Subcutaneous abdominal adipose tissue (tissue), 5 donors: ENCODE measurements at regions not wholly inside any gene's neighbourhood (a gene's known extent, or its start where the extent isn't known, plus 50 kb on each side); places are given as distances from the start of the nearest gene placed in this dataset.
"Not testable (repeated sequence)": the region's sequence is repeated elsewhere in the genome, so short reads cannot be mapped to it uniquely, and the experiment has no call there.

Experiments used
- H3K27ac ChIP-seq: one replicate; pipeline ENCODE4 v1.7.0; 2013; ENCODE audit warnings: low read depth, mild to moderate bottlenecking, inconsistent platforms, low read length, moderate library complexity
- H3K27me3 ChIP-seq, 5 donors: one replicate each; pipeline ENCODE4 v1.7.0; 2013; ENCODE audit warnings: low read length in 5 of 5, inconsistent platforms in 1 of 5; ENCODE audit not compliant: control insufficient read depth in 5 of 5, insufficient read depth in 4 of 5
- H3K36me3 ChIP-seq, 5 donors: one replicate each; pipeline ENCODE4 v1.7.0; 2013; ENCODE audit warnings: low read length in 5 of 5; ENCODE audit not compliant: control insufficient read depth in 5 of 5, insufficient read depth in 5 of 5
- H3K4me1 ChIP-seq, 5 donors: one replicate each; pipeline ENCODE4 v1.7.0; 2013; ENCODE audit warnings: low read length in 5 of 5, mild to moderate bottlenecking in 3 of 5, moderate library complexity in 1 of 5; ENCODE audit not compliant: control insufficient read depth in 5 of 5, insufficient read depth in 5 of 5
- H3K4me3 ChIP-seq, 5 donors: one replicate each; pipeline ENCODE4 v1.7.0; 2013; ENCODE audit warnings: low read length in 5 of 5, low read depth in 1 of 5
- H3K9ac ChIP-seq, 5 donors: one replicate each; pipeline ENCODE4 v1.7.0; 2013; ENCODE audit warnings: low read length in 5 of 5, mild to moderate bottlenecking in 4 of 5, moderate library complexity in 3 of 5
- H3K9me3 ChIP-seq, 5 donors: one replicate each; pipeline ENCODE4 v1.7.0; 2013; ENCODE audit warnings: low read length in 5 of 5; ENCODE audit not compliant: control insufficient read depth in 5 of 5
- donor health status: healthy.
- donor health status: healthy.
- donor health status: healthy.
- donor health status: healthy.
- donor health status: healthy.

- not testable (repeated sequence) for H3K4me1 ChIP-seq, H3K27ac ChIP-seq
Observed at GRCh38 chrX:121768210-121768609, 720.8 kb downstream of the GLUD2 start.

GRCh38 chrX:121781991-121782390, 734.6 kb downstream of the GLUD2 start:
- Histone ChIP-seq H3K4me1 (no peaks in the 10 kb centered on the region), H3K9ac (no peak overlapping the region), H3K27me3 (no peaks in the 10 kb centered on the region), H3K4me3 (no peak overlapping the region), H3K36me3 (no peaks in the 10 kb centered on the region), H3K9me3 (peaks cover 0 to 4% (median 0%) of the 10 kb centered on the region in 5 donors), H3K27ac (no peak overlapping the region)

More at GRCh38 chrX:121768210-121768609, 720.8 kb downstream of the GLUD2 start:
- not testable (repeated sequence) for H3K9ac ChIP-seq, H3K4me3 ChIP-seq, H3K36me3 ChIP-seq, H3K27me3 ChIP-seq, H3K9me3 ChIP-seq

GRCh38 chrX:121782544-121782943, 735.1 kb downstream of the GLUD2 start:
- H3K9me3 ChIP-seq, result peaks cover 0 to 4% (median 0%) of the 10 kb centered on the region in 5 donors
- no peak overlapping the region for H3K9ac ChIP-seq
- H3K27ac ChIP-seq, result no peak overlapping the region
- H3K4me1 ChIP-seq, result no peaks in the 10 kb centered on the region
- no peaks in the 10 kb centered on the region for H3K27me3 ChIP-seq
- H3K36me3 ChIP-seq, result no peaks in the 10 kb centered on the region
- H3K4me3 ChIP-seq, result no peak overlapping the region

- H3K36me3 ChIP-seq, result no peaks in the 10 kb centered on the region
- no peak overlapping the region for H3K4me3 ChIP-seq
- no peak overlapping the region for H3K27ac ChIP-seq
- peaks cover 0 to 2% (median 0%) of the 10 kb centered on the region in 5 donors for H3K9me3 ChIP-seq
- no peaks in the 10 kb centered on the region for H3K27me3 ChIP-seq
- H3K4me1 ChIP-seq, result no peaks in the 10 kb centered on the region
- H3K9ac ChIP-seq, result no peak overlapping the region
Observed at GRCh38 chrX:121782976-121783375, 735.6 kb downstream of the GLUD2 start.

- Histone ChIP-seq H3K27ac (no peak overlapping the region), H3K27me3 (no peaks in the 10 kb centered on the region), H3K36me3 (no peaks in the 10 kb centered on the region), H3K4me1 (no peaks in the 10 kb centered on the region), H3K4me3 (no peak overlapping the region), H3K9me3 (peaks cover 0 to 16% (median 0%) of the 10 kb centered on the region in 5 donors), H3K9ac (no peak overlapping the region)
Observed at GRCh38 chrX:121802881-121803412, 755.5 kb downstream of the GLUD2 start.

- Histone ChIP-seq H3K9me3 (no peaks in the 10 kb centered on the region), H3K27ac (no peak overlapping the region), H3K9ac (no peak overlapping the region), H3K4me1 (no peaks in the 10 kb centered on the region), H3K4me3 (no peak overlapping the region), H3K36me3 (no peaks in the 10 kb centered on the region), H3K27me3 (no peaks in the 10 kb centered on the region)
Observed at GRCh38 chrX:121823406-121823805, 776.0 kb downstream of the GLUD2 start.

- Histone ChIP-seq H3K27ac (no peak overlapping the region), H3K9me3 (no peaks in the 10 kb centered on the region), H3K9ac (no peak overlapping the region), H3K27me3 (no peaks in the 10 kb centered on the region), H3K36me3 (no peaks in the 10 kb centered on the region), H3K4me3 (no peak overlapping the region), H3K4me1 (no peaks in the 10 kb centered on the region)
Observed at GRCh38 chrX:121831601-121832000, 784.2 kb downstream of the GLUD2 start.

GRCh38 chrX:121832446-121832845, 785.0 kb downstream of the GLUD2 start:
- no peak overlapping the region for H3K27ac ChIP-seq
- no peaks in the 10 kb centered on the region for H3K27me3 ChIP-seq
- no peak overlapping the region for H3K4me3 ChIP-seq
- no peaks in the 10 kb centered on the region for H3K4me1 ChIP-seq
- no peaks in the 10 kb centered on the region for H3K36me3 ChIP-seq
- H3K9ac ChIP-seq, result no peak overlapping the region
- H3K9me3 ChIP-seq, result no peaks in the 10 kb centered on the region

- Histone ChIP-seq H3K27me3 (no peaks in the 10 kb centered on the region), H3K4me3 (no peak overlapping the region), H3K27ac (no peak overlapping the region), H3K9ac (no peak overlapping the region), H3K4me1 (no peaks in the 10 kb centered on the region), H3K9me3 (no peaks in the 10 kb centered on the region), H3K36me3 (no peaks in the 10 kb centered on the region)
Observed at GRCh38 chrX:121836000-121836399, 788.6 kb downstream of the GLUD2 start.

- no peaks in the 10 kb centered on the region for H3K4me1 ChIP-seq
- no peak overlapping the region for H3K9ac ChIP-seq
- H3K4me3 ChIP-seq, result no peak overlapping the region
- no peak overlapping the region for H3K27ac ChIP-seq
- no peaks in the 10 kb centered on the region for H3K36me3 ChIP-seq
- H3K9me3 ChIP-seq, result peaks cover 0 to 2% (median 0%) of the 10 kb centered on the region in 5 donors
- peaks cover 0 to 3% (median 0%) of the 10 kb centered on the region in 5 donors for H3K27me3 ChIP-seq
Observed at GRCh38 chrX:121851033-121851432, 803.6 kb downstream of the GLUD2 start.
